ENCODE measurements at regions not wholly inside any gene's neighbourhood (a gene's known extent, or its start where the extent isn't known, plus 50 kb on each side); places are given as distances from the start of the nearest gene placed in this dataset.

DNA sequence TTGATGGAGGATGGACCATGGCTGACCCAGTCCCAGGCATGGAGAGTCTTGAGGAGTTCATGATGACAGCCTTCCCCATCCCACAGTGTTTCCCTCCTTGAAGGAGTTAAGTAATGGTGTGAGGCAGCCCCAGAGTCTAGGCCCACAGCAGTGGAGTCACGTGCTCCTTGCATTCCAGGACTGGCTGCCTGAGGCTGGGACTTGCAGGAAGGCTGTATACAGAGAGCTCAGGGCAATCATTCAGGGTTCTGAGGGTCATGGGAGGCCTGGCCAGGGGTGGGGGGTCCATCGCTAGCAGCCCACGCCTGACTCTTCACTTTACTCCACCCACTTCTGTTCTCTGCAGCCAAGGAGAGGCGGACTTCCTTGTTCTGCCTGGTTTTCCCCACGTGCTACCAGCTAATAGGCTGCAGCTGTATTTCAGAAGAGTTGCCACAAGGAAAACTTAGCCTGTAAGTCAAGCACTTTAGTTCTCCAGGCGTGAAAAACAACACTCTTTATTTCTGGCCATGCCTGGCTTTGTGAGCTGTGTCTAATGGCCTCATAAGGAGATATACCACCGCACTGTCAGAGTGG is 272.5 kb downstream of the DHX35 start:
- no peak for TF ChIP-seq EP300 (IDR thresholded peaks at IDR 0.05)
- TF ChIP-seq, protein P1, sequence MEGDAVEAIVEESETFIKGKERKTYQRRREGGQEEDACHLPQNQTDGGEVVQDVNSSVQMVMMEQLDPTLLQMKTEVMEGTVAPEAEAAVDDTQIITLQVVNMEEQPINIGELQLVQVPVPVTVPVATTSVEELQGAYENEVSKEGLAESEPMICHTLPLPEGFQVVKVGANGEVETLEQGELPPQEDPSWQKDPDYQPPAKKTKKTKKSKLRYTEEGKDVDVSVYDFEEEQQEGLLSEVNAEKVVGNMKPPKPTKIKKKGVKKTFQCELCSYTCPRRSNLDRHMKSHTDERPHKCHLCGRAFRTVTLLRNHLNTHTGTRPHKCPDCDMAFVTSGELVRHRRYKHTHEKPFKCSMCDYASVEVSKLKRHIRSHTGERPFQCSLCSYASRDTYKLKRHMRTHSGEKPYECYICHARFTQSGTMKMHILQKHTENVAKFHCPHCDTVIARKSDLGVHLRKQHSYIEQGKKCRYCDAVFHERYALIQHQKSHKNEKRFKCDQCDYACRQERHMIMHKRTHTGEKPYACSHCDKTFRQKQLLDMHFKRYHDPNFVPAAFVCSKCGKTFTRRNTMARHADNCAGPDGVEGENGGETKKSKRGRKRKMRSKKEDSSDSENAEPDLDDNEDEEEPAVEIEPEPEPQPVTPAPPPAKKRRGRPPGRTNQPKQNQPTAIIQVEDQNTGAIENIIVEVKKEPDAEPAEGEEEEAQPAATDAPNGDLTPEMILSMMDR (IDR thresholded peaks at IDR 0.05), result no peak

All from stomach (tissue), 4 donors.